HG02642 (cell line): ENCODE measurements at regions not wholly inside any gene's neighbourhood (a gene's known extent, or its start where the extent isn't known, plus 50 kb on each side); places are given as distances from the start of the nearest gene placed in this dataset.

ENCODE experiments used
- ATAC-seq: cut with Tn5 transposase; IDR thresholded peaks from one replicate; pipeline ENCODE4 v1.9.1; 2021; ENCODE audit warnings: mild to moderate bottlenecking; ENCODE audit not compliant: unreplicated experiment, poor library complexity

DNA sequence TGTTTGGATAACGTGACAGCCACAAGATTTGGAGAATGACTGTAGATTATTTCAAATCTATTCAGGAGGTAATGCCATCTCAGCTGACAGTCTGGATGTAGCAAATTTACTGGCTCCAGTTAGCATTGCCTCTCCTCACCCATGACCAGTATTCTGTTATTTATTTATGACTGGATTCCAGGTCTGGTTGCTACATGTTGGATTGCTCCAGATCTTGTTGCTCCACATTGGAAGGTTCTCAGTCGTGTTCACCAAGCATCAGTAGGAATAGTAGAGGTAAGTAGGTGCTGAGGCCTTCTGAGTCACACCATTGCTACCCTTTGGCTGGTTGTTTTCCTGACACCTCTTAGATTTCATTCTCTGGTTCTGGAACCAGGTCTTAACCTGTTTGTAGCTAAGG lies 69.5 kb upstream of the ELOVL5 start:
- no peak for ATAC-seq

GRCh38 chr6:53417141-53417540 lies 68.4 kb upstream of the ELOVL5 start:
- no peak for ATAC-seq

DNA sequence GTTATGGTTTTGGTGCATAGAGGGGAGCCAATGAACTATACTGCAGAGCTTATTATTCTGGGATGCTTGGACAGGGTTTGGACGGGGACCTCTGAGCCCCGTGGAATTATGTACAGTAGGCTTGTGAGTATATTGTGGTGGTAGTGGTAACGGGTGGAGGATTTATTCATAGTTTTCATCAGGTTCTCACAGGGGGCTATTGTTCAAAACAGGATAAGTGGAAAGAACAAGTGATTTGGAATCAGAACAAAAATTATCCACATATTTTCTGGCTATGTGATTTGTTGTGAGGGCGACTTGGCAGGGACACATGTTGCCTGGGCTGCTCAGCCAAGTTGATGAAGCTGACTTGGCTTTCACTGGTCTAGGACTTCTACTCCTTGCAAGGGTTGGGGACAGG lies 64.6 kb upstream of the ELOVL5 start:
- no peak for ATAC-seq

DNA sequence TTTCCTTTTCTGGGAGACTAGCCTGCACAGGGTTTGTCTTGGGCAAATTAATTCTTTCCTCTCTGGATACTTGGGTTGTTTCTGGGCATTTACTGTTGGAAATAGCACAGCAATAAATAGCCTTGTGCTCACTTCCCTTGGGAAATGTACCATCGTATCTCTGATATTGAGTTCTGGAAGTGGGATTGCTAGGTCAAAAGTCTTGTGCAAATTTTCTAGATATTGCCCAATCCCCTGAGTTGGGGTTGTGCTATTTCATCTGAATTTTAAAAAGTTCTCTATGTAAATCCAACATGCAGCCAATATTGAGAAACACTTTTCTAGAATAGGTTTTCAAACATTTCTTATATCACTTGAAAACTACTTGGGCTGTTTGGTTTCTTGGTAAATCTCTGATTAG lies 64.0 kb upstream of the ELOVL5 start:
- no peak for ATAC-seq

GRCh38 chr6:53412021-53412715 lies 63.4 kb upstream of the ELOVL5 start:
- ATAC-seq: no peak

GRCh38 chr6:53411451-53411850 lies 62.7 kb upstream of the ELOVL5 start:
- no peak for ATAC-seq

DNA sequence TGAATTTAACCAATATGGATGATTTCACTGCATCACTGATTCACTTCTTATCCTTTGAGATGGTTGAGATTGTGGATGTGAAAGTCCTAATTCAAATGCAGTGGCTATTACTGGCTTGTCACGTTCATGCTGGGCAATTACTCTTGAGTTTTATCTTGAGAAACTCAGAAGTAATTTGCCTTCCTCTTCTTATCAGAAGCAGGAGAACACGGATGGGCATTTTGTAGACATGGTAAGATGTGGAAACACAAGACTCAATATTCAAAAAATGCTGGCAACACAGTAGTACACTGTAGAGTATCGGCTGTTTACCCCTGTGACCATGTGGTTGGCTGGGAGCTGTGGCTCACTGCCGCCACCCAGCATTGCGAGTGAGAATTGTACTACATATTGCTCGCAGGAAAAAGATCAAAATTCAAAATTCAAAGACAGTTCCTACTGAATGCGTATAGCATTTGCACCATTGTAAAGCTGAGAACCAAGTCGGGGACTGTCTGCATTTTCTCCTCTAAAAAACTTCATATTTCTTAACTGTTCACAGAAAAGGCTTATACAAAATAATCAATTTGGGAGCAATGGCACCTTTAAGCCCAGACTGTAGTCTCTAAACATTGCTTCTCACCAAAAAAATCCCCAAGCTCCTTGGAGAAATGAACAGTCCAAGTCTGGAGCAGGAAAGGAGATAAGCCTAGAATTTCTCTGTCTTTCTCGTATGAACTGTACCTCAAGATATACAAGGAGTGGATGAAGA lies 61.9 kb upstream of the ELOVL5 start:
- peak; percentile 98 for ATAC-seq

GRCh38 chr6:53408826-53409225 lies 60.1 kb upstream of the ELOVL5 start:
- no peak for ATAC-seq

GRCh38 chr6:53399027-53399344 lies 50.2 kb upstream of the ELOVL5 start:
- no peak for ATAC-seq

GRCh38 chr6:53398247-53399026 lies 49.7 kb upstream of the ELOVL5 start:
- ATAC-seq: no peak
